ENCODE measurements at regions not wholly inside any gene's neighbourhood (a gene's known extent, or its start where the extent isn't known, plus 50 kb on each side); places are given as distances from the start of the nearest gene placed in this dataset.

GRCh38 chr2:129133692-129134641, 815.3 kb upstream of the HS6ST1 start:
- TF ChIP-seq CTCF (IDR thresholded peaks at IDR 0.05) (no peak), POLR2A (IDR thresholded peaks at IDR 0.05) (no peak)

Data from prostate gland (tissue), 2 donors.